GM10266 (cell line): ENCODE measurements at regions not wholly inside any gene's neighbourhood (a gene's known extent, or its start where the extent isn't known, plus 50 kb on each side); places are given as distances from the start of the nearest gene placed in this dataset.

ENCODE experiments used
- DNase-seq: peaks from one replicate; pipeline ENCODE4 v3.0.0; 2012; ENCODE audit errors: extremely low spot score
- TF ChIP-seq, protein P1 (sequence below): IDR thresholded peaks from 2 replicates; pipeline ENCODE4 v1.5.1; 2012; ENCODE audit warnings: mild to moderate bottlenecking, low read depth; ENCODE audit not compliant: control insufficient read depth, insufficient read depth; ENCODE audit errors: missing control alignments

DNA sequence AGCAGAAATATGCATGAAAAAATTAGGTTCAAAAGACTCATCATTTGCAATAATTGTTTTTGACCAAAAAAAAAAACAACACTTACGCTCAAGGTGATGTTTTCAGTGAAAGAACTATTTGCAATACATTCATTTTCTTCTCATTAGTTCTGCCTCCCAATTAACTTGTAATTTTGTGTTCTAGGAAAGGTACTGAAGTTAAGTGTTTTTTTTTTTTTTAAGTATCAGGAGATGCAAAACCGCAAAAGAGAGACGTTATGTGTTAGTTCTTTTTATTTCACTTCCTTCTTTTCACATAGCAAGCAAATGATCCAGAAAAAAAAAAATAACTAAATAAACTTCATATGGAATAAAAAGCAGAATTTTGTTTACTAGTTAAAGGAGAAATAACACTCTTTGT lies 735.2 kb upstream of the GCFC2 start:
- no peak for DNase-seq
- TF ChIP-seq, protein P1, sequence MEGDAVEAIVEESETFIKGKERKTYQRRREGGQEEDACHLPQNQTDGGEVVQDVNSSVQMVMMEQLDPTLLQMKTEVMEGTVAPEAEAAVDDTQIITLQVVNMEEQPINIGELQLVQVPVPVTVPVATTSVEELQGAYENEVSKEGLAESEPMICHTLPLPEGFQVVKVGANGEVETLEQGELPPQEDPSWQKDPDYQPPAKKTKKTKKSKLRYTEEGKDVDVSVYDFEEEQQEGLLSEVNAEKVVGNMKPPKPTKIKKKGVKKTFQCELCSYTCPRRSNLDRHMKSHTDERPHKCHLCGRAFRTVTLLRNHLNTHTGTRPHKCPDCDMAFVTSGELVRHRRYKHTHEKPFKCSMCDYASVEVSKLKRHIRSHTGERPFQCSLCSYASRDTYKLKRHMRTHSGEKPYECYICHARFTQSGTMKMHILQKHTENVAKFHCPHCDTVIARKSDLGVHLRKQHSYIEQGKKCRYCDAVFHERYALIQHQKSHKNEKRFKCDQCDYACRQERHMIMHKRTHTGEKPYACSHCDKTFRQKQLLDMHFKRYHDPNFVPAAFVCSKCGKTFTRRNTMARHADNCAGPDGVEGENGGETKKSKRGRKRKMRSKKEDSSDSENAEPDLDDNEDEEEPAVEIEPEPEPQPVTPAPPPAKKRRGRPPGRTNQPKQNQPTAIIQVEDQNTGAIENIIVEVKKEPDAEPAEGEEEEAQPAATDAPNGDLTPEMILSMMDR, result no peak

DNA sequence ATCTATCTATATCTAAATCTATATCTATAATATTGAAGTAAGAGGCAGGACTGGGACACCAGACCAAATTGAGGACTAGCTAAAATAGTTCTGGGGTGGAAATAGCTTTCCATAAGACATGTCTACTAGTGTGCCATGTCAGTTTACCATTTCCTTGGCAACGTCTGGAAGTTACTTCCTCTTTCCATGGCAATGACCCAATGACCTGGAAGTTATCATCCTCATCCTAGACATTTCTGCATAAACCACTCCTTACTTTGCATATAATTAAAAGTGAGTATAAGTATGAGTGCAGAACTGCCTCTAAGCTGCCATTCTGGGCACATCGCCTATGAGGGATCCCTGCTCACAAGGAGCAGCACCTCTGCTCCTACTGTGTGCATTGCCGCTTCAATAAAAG lies 734.0 kb upstream of the GCFC2 start:
- no peak for DNase-seq
- TF ChIP-seq, protein P1, result no peak

DNA sequence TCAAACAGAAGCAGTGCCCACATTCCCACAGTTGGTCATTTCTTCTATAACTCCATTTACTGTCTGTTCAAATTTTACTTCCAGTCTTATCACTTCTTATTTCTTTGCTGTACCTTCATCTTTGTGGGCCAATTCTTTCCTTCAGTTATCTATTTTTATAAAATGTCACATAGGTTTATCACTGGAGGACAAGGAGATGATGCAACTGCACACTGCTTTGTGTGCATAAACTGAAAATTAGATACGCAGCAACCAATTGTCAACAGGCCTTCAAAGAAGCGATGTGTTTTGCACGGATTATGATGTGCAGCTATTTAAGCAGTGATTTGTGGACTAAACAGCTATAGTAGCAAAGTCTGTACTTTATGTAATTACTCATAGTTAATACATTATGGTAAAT lies 726.8 kb upstream of the GCFC2 start:
- TF ChIP-seq, protein P1, result no peak
- no peak for DNase-seq

DNA sequence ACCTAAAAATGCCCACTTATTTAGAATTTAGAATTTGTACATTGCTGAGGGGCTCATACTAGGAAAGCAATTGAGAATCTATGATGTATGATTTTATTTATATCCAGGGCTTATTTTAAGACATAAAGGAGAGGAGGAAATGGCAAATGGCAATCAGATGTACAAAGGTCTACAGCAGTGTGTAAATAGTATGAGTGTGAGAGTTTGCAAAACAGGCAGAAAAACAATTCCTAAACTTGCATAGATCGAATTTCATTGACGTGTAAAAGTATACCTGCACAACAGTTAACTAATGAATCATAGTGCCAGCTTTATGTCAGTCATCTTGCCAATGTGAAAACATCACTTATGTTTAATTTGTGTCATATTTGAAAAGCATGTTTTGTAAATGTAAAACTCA lies 718.7 kb upstream of the GCFC2 start:
- DNase-seq, result no peak

DNA sequence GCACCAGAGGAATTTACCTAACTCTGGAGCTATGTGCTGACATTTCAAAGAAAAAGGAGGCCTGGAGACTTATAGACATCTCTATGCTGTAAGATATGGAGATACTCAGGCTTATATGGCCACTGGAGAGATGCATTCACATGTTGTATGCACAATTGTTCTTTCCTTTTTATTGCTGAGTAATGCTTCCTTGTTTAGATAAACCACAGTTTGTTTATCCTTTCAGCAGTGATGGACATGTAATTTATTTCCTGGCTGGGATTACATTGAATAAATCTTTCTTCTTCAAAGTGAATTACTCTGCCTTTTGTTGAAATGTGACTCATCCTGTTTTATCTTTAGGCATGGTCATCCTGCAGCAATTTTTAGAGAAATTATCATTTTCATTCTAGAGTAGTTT lies 716.7 kb upstream of the GCFC2 start:
- TF ChIP-seq, protein P1, result no peak
- no peak for DNase-seq

More for the DNA sequence above, 718.7 kb upstream of the GCFC2 start:
- TF ChIP-seq, protein P1, result no peak

DNA sequence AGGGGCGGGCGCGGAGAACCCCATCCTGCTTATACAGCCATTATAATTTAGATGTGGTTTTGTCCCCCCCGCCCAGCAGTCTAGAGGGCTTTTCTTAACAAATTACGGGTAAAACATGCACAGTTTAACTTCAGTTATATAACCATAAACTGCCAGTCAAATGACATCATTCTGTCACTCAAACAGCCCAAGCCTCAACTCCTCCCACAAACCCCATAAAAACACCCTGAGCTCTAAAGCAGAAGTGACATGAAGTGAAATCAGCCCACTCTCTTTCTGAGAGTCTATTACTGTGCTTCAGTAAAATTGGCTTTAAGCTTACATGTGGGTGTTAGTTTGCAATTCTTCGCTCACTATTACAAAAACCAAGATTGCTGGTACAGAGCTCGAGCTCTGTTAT lies 705.1 kb upstream of the GCFC2 start:
- TF ChIP-seq, protein P1, result no peak

DNA sequence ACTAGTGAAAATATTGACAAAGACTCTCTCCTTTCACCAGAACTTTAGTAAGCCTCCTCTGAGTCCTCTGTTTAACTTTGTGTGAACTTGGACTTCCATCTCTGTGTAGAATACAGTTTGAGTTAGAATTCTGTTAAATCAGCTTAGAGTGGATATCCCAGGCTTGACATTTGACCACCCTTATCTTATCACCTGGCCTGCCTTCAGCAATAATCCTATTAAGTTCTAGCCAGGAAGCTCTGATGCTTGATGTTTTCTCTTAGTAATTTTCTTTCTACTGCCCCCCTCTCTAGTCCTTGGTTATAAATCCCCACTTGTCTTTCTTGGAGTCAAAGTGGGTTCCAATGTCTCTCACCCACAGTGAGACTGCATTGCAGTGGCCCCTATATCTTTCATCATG lies 702.7 kb upstream of the GCFC2 start:
- TF ChIP-seq, protein P1, result no peak
- no peak for DNase-seq

More for the DNA sequence above, 705.1 kb upstream of the GCFC2 start:
- DNase-seq, result peak; percentile 3
